ENCODE measurements at regions not wholly inside any gene's neighbourhood (a gene's known extent, or its start where the extent isn't known, plus 50 kb on each side); places are given as distances from the start of the nearest gene placed in this dataset.

GRCh38 chr4:11624370-11624769, 195.7 kb upstream of the HS3ST1 start:
- Histone ChIP-seq H3K27ac (peak overlapping the region; percentile 36), H3K27me3 (ENCODE audit: control insufficient read depth, insufficient read depth, low read length) (no peaks in the 10 kb centered on the region), H3K79me2 (no peaks in the 10 kb centered on the region), H3K4me3 (ENCODE audit: low read depth, low read length) (no peak overlapping the region), H3K9me3 (ENCODE audit: control insufficient read depth, low read length) (no peaks in the 10 kb centered on the region), H3K4me1 (no peaks in the 10 kb centered on the region), H3K36me3 (ENCODE audit: control insufficient read depth, insufficient read depth, low read length) (no peaks in the 10 kb centered on the region), H2AFZ (no peak overlapping the region), H3K4me2 (ENCODE audit: low read length) (no peak overlapping the region), H3K9ac (no peak overlapping the region)
- TF ChIP-seq CTCF (IDR thresholded peaks at IDR 0.05): no peak

DNA sequence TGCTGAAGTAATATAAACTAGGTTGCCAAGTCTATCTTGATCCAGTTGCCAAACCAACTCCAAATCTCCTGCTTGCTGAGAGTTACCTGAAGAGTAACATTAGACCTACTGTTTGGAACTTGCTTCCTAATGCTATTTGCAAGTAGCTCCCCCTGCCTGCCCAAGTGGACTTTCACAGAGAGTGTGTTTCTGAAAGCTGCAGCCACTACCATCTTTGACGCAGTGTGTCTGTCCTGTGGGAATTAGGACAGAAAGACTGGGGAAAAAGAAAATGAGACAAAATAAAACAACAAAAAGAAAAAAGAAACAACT, 195.0 kb upstream of the HS3ST1 start:
- H3K9me3 ChIP-seq (ENCODE audit: control insufficient read depth, low read length): no peaks in the 10 kb centered on the region
- H3K4me1 ChIP-seq: no peaks in the 10 kb centered on the region
- no peak overlapping the region for H3K4me2 ChIP-seq (ENCODE audit: low read length)
- no peaks in the 10 kb centered on the region for H3K27me3 ChIP-seq (ENCODE audit: control insufficient read depth, insufficient read depth, low read length)
- no peaks in the 10 kb centered on the region for H3K79me2 ChIP-seq
- H3K9ac ChIP-seq: no peak overlapping the region
- H3K36me3 ChIP-seq (ENCODE audit: control insufficient read depth, insufficient read depth, low read length): no peaks in the 10 kb centered on the region
- no peak overlapping the region for H2AFZ ChIP-seq
- H3K4me3 ChIP-seq (ENCODE audit: low read depth, low read length): no peak overlapping the region
- no peak overlapping the region for H3K27ac ChIP-seq
- TF ChIP-seq CTCF (IDR thresholded peaks at IDR 0.05): no peak

- no peaks in the 10 kb centered on the region for H3K9me3 ChIP-seq (ENCODE audit: control insufficient read depth, low read length)
- H3K4me1 ChIP-seq: no peaks in the 10 kb centered on the region
- no peak overlapping the region for H3K4me2 ChIP-seq (ENCODE audit: low read length)
- no peak overlapping the region for H2AFZ ChIP-seq
- no peaks in the 10 kb centered on the region for H3K79me2 ChIP-seq
- H3K4me3 ChIP-seq (ENCODE audit: low read depth, low read length): no peak overlapping the region
- H3K36me3 ChIP-seq (ENCODE audit: control insufficient read depth, insufficient read depth, low read length): no peaks in the 10 kb centered on the region
- H3K27ac ChIP-seq: no peak overlapping the region
- H3K9ac ChIP-seq: no peak overlapping the region
- H3K27me3 ChIP-seq (ENCODE audit: control insufficient read depth, insufficient read depth, low read length): no peaks in the 10 kb centered on the region
- TF ChIP-seq CTCF (IDR thresholded peaks at IDR 0.05): no peak
Observed at GRCh38 chr4:11622961-11623725, 194.4 kb upstream of the HS3ST1 start.

DNA sequence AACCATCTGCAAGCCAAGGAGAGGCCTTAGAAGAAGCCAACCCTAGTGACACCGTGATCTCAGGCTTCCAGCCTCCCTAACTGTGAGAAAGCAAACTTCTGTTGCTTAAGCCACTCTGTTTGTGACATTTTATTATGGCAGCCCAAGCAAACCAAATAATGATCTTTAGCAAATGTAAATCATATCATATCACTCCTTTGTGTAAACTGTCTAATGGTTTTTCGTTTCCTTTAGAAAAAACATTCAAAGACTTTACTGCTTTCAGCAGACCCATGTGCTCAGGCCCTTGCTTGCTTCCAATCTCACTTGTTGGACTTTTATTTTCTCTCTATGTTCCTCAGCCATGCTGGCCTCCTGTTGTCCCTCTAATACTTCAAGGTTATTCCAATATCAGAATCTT, 192.2 kb upstream of the HS3ST1 start:
- Histone ChIP-seq H2AFZ (no peak overlapping the region), H3K4me1 (no peaks in the 10 kb centered on the region), H3K9ac (no peak overlapping the region), H3K36me3 (ENCODE audit: control insufficient read depth, insufficient read depth, low read length) (no peaks in the 10 kb centered on the region), H3K4me2 (ENCODE audit: low read length) (no peak overlapping the region), H3K4me3 (ENCODE audit: low read depth, low read length) (no peak overlapping the region), H3K9me3 (ENCODE audit: control insufficient read depth, low read length) (no peaks in the 10 kb centered on the region), H3K27me3 (ENCODE audit: control insufficient read depth, insufficient read depth, low read length) (no peaks in the 10 kb centered on the region), H3K27ac (no peak overlapping the region), H3K79me2 (no peaks in the 10 kb centered on the region)
- no peak for TF ChIP-seq CTCF (IDR thresholded peaks at IDR 0.05)

GRCh38 chr4:11618666-11619282, 190.1 kb upstream of the HS3ST1 start:
- Histone ChIP-seq H3K4me3 (ENCODE audit: low read depth, low read length) (no peak overlapping the region), H2AFZ (no peak overlapping the region), H3K27me3 (ENCODE audit: control insufficient read depth, insufficient read depth, low read length) (no peaks in the 10 kb centered on the region), H3K4me2 (ENCODE audit: low read length) (no peak overlapping the region), H3K36me3 (ENCODE audit: control insufficient read depth, insufficient read depth, low read length) (no peaks in the 10 kb centered on the region), H3K9me3 (ENCODE audit: control insufficient read depth, low read length) (no peaks in the 10 kb centered on the region), H3K79me2 (no peaks in the 10 kb centered on the region), H3K9ac (no peak overlapping the region), H3K4me1 (no peaks in the 10 kb centered on the region), H3K27ac (no peak overlapping the region)
- no peak for TF ChIP-seq CTCF (IDR thresholded peaks at IDR 0.05)
